D721Med (cell line): ENCODE measurements at regions not wholly inside any gene's neighbourhood (a gene's known extent, or its start where the extent isn't known, plus 50 kb on each side); places are given as distances from the start of the nearest gene placed in this dataset.
A peak's percentile ranks its signal among the peaks of the same experiment; 100 is the strongest.

Experiments
- DNase-seq: peaks from one replicate; pipeline ENCODE4 v3.0.0; 2011; ENCODE audit warnings: low spot score; ENCODE audit not compliant: insufficient read length
- FAIRE-seq: peaks from 2 replicates; lab custom pipeline; 2011; peaks lifted over from hg19 to GRCh38; lab: Jason Lieb, UNC
- CTCF ChIP-seq: IDR thresholded peaks from 2 replicates; pipeline ENCODE4 v1.5.1; 2012; ENCODE audit warnings: mild to moderate bottlenecking, control low read depth; ENCODE audit not compliant: insufficient read depth; ENCODE audit errors: missing control alignments

GRCh38 chr1:218494449-218494852, 149.3 kb downstream of the TGFB2 start:
- FAIRE-seq, result no peak
- TF ChIP-seq CTCF, result no peak
- no peak for DNase-seq

GRCh38 chr1:218495931-218496330, 150.8 kb downstream of the TGFB2 start:
- FAIRE-seq (no peak), DNase-seq (no peak)
- TF ChIP-seq CTCF, result no peak

- FAIRE-seq (no peak), DNase-seq (no peak)
- no peak for TF ChIP-seq CTCF
These were observed 151.4 kb downstream of the TGFB2 start for GRCh38 chr1:218496561-218496960.

- FAIRE-seq, result peak; percentile 21
- no peak for DNase-seq
- no peak for TF ChIP-seq CTCF
These were observed 153.2 kb downstream of the TGFB2 start for GRCh38 chr1:218498056-218498938.

- no peak for TF ChIP-seq CTCF
- DNase-seq (no peak), FAIRE-seq (no peak)
These were observed 154.0 kb downstream of the TGFB2 start for GRCh38 chr1:218499011-218499691.

- TF ChIP-seq CTCF, result no peak
- FAIRE-seq (no peak), DNase-seq (no peak)
These were observed 154.8 kb downstream of the TGFB2 start for GRCh38 chr1:218499911-218500310.
